Mesendoderm (in vitro differentiated cells): ENCODE measurements at regions not wholly inside any gene's neighbourhood (a gene's known extent, or its start where the extent isn't known, plus 50 kb on each side); places are given as distances from the start of the nearest gene placed in this dataset.

Source experiments
- DNase-seq: peaks from one replicate; pipeline ENCODE4 v3.0.0; 2013
- H2AK5ac ChIP-seq: 2 replicates; pipeline ENCODE4 v1.6.1; 2013; ENCODE audit warnings: low read length, inconsistent platforms
- H2BK120ac ChIP-seq: 2 replicates; pipeline ENCODE4 v1.6.1; 2013; ENCODE audit warnings: low read depth, mild to moderate bottlenecking, low read length, moderate library complexity, mixed read lengths
- H2BK15ac ChIP-seq: replicated peaks from 2 replicates; pipeline ENCODE4 v1.6.1; 2013; ENCODE audit warnings: low read depth, mild to moderate bottlenecking, moderate library complexity
- H2BK5ac ChIP-seq: 2 replicates; pipeline ENCODE4 v1.6.1; 2013; ENCODE audit warnings: low read length, inconsistent platforms
- H3K18ac ChIP-seq: 2 replicates; pipeline ENCODE4 v1.6.1; 2013; ENCODE audit warnings: mild to moderate bottlenecking, low read length, mixed read lengths
- H3K23ac ChIP-seq: one replicate; pipeline ENCODE4 v1.6.1; 2013; ENCODE audit warnings: low read length
- H3K27ac ChIP-seq: 2 replicates; pipeline ENCODE4 v1.5.1; 2013; ENCODE audit warnings: low read depth, mild to moderate bottlenecking, inconsistent platforms, low read length, moderate library complexity
- H3K27me3 ChIP-seq: 2 replicates; pipeline ENCODE4 v1.6.1; 2013; ENCODE audit warnings: low read length, control low read depth, mild to moderate bottlenecking, inconsistent platforms; ENCODE audit not compliant: insufficient read depth, poor library complexity
- H3K36me3 ChIP-seq: 2 replicates; pipeline ENCODE4 v1.6.1; 2013; ENCODE audit warnings: low read length, inconsistent platforms; ENCODE audit not compliant: control insufficient read depth, insufficient read depth
- H3K4ac ChIP-seq: one replicate; pipeline ENCODE4 v1.6.1; 2013; ENCODE audit warnings: low read depth, mild to moderate bottlenecking, low read length, moderate library complexity
- H3K4me1 ChIP-seq: 2 replicates; pipeline ENCODE4 v1.6.1; 2013; ENCODE audit warnings: low read depth, low read length, inconsistent platforms; ENCODE audit not compliant: control insufficient read depth
- H3K4me2 ChIP-seq: 2 replicates; pipeline ENCODE4 v1.6.1; 2013; ENCODE audit warnings: low read length
- H3K4me3 ChIP-seq: 2 replicates; pipeline ENCODE4 v1.5.1; 2013; ENCODE audit warnings: mild to moderate bottlenecking, low read length
- H3K56ac ChIP-seq: one replicate; pipeline ENCODE4 v1.6.1; 2013; ENCODE audit warnings: low read length
- H3K79me1 ChIP-seq: 2 replicates; pipeline ENCODE4 v1.6.1; 2013; ENCODE audit warnings: low read length, inconsistent platforms
- H3K79me2 ChIP-seq: 2 replicates; pipeline ENCODE4 v1.6.1; 2013; ENCODE audit warnings: mild to moderate bottlenecking, low read length; ENCODE audit not compliant: control insufficient read depth, insufficient read depth
- H3K9ac ChIP-seq: 2 replicates; pipeline ENCODE4 v1.6.1; 2013; ENCODE audit warnings: low read length, inconsistent platforms
- H4K5ac ChIP-seq: one replicate; pipeline ENCODE4 v1.6.1; 2013; ENCODE audit warnings: low read length
- H4K8ac ChIP-seq: one replicate; pipeline ENCODE4 v1.6.1; 2013; ENCODE audit warnings: low read depth, mild to moderate bottlenecking, control low read depth, low read length, moderate library complexity
- WGBS: extraction: QIAGEN DNeasy Blood & Tissue Kit; methylation state at CpG from one replicate; pipeline ENCODE4 v1.1.7; 2013; ENCODE audit warnings: low lambda C conversion rate, missing lambda C conversion rate; ENCODE audit not compliant: insufficient coverage; ENCODE audit errors: extremely low coverage; 5-methylcytosine and 5-hydroxymethylcytosine counted together

GRCh38 chr2:195542067-195542466 is 115.0 kb upstream of the SLC39A10 start:
- no peak overlapping the region for H3K27ac ChIP-seq
- H2BK15ac ChIP-seq, result no peak overlapping the region
- H2AK5ac ChIP-seq, result no peak overlapping the region
- H3K79me2 ChIP-seq, result no peaks in the 10 kb centered on the region
- no CpG with 5 or more reads among the region's 4 CpGs for WGBS
- no peaks in the 10 kb centered on the region for H3K27me3 ChIP-seq
- no peak overlapping the region for H3K4ac ChIP-seq
- H3K36me3 ChIP-seq, result no peaks in the 10 kb centered on the region
- H4K5ac ChIP-seq, result no peak overlapping the region
- no peaks in the 10 kb centered on the region for H3K79me1 ChIP-seq
- no peak overlapping the region for H3K9ac ChIP-seq
- no peak overlapping the region for H3K18ac ChIP-seq
- no peak overlapping the region for H2BK120ac ChIP-seq
- H3K4me1 ChIP-seq, result no peaks in the 10 kb centered on the region
- no peak for DNase-seq
- H3K23ac ChIP-seq, result no peak overlapping the region
- no peak overlapping the region for H3K56ac ChIP-seq
- no peak overlapping the region for H3K4me2 ChIP-seq
- H3K4me3 ChIP-seq, result no peak overlapping the region
- no peak overlapping the region for H4K8ac ChIP-seq
- H2BK5ac ChIP-seq, result no peak overlapping the region

- H2BK120ac ChIP-seq, result no peak overlapping the region
- H3K27me3 ChIP-seq, result no peaks in the 10 kb centered on the region
- H3K4ac ChIP-seq, result no peak overlapping the region
- H3K36me3 ChIP-seq, result no peaks in the 10 kb centered on the region
- H4K5ac ChIP-seq, result no peak overlapping the region
- H4K8ac ChIP-seq, result no peak overlapping the region
- no peak overlapping the region for H3K9ac ChIP-seq
- no peak overlapping the region for H2BK15ac ChIP-seq
- H3K23ac ChIP-seq, result no peak overlapping the region
- DNase-seq, result no peak
- no peak overlapping the region for H2BK5ac ChIP-seq
- H3K4me3 ChIP-seq, result no peak overlapping the region
- no peak overlapping the region for H2AK5ac ChIP-seq
- H3K79me2 ChIP-seq, result no peaks in the 10 kb centered on the region
- WGBS, result no CpG with 5 or more reads among the region's 2 CpGs
- H3K18ac ChIP-seq, result no peak overlapping the region
- H3K4me1 ChIP-seq, result no peaks in the 10 kb centered on the region
- H3K79me1 ChIP-seq, result no peaks in the 10 kb centered on the region
- no peak overlapping the region for H3K27ac ChIP-seq
- no peak overlapping the region for H3K4me2 ChIP-seq
- H3K56ac ChIP-seq, result no peak overlapping the region
Observed at GRCh38 chr2:195538937-195539336, 118.1 kb upstream of the SLC39A10 start.

- DNase-seq, result no peak
- Histone ChIP-seq H3K79me2 (no peaks in the 10 kb centered on the region), H2BK5ac (no peak overlapping the region), H2BK15ac (no peak overlapping the region), H3K27me3 (no peaks in the 10 kb centered on the region), H3K79me1 (no peaks in the 10 kb centered on the region), H3K4me3 (no peak overlapping the region), H3K18ac (no peak overlapping the region), H4K5ac (no peak overlapping the region), H4K8ac (no peak overlapping the region), H3K27ac (no peak overlapping the region), H3K56ac (no peak overlapping the region), H3K36me3 (no peaks in the 10 kb centered on the region), H3K23ac (no peak overlapping the region), H2BK120ac (no peak overlapping the region), H3K4me2 (no peak overlapping the region), H3K9ac (no peak overlapping the region), H3K4me1 (no peaks in the 10 kb centered on the region), H2AK5ac (no peak overlapping the region), H3K4ac (no peak overlapping the region)
- WGBS, result no CpG with 5 or more reads among the region's 3 CpGs
Observed at GRCh38 chr2:195537811-195538210, 119.2 kb upstream of the SLC39A10 start.

- H3K4me3 ChIP-seq, result no peak overlapping the region
- H3K9ac ChIP-seq, result no peak overlapping the region
- H3K79me2 ChIP-seq, result no peaks in the 10 kb centered on the region
- no peak overlapping the region for H3K18ac ChIP-seq
- peaks cover 3% of the 10 kb centered on the region for H3K4me1 ChIP-seq
- no peak for DNase-seq
- no peaks in the 10 kb centered on the region for H3K27me3 ChIP-seq
- H3K36me3 ChIP-seq, result no peaks in the 10 kb centered on the region
- no peak overlapping the region for H2BK5ac ChIP-seq
- no peak overlapping the region for H3K23ac ChIP-seq
- H2BK120ac ChIP-seq, result no peak overlapping the region
- WGBS, result no CpG with 5 or more reads among the region's 2 CpGs
- no peak overlapping the region for H2AK5ac ChIP-seq
- H3K4ac ChIP-seq, result no peak overlapping the region
- H3K79me1 ChIP-seq, result no peaks in the 10 kb centered on the region
- H3K4me2 ChIP-seq, result no peak overlapping the region
- H3K27ac ChIP-seq, result no peak overlapping the region
- H4K8ac ChIP-seq, result no peak overlapping the region
- H2BK15ac ChIP-seq, result no peak overlapping the region
- no peak overlapping the region for H3K56ac ChIP-seq
- no peak overlapping the region for H4K5ac ChIP-seq
Observed at GRCh38 chr2:195536906-195537305, 120.1 kb upstream of the SLC39A10 start.

- H3K18ac ChIP-seq, result no peak overlapping the region
- no peak overlapping the region for H2BK5ac ChIP-seq
- no peak overlapping the region for H2AK5ac ChIP-seq
- no peaks in the 10 kb centered on the region for H3K27me3 ChIP-seq
- H3K4me2 ChIP-seq, result no peak overlapping the region
- no peak overlapping the region for H4K5ac ChIP-seq
- peaks cover 3% of the 10 kb centered on the region for H3K4me1 ChIP-seq
- H3K79me2 ChIP-seq, result no peaks in the 10 kb centered on the region
- no peak overlapping the region for H2BK120ac ChIP-seq
- H3K4ac ChIP-seq, result no peak overlapping the region
- H3K79me1 ChIP-seq, result no peaks in the 10 kb centered on the region
- H3K56ac ChIP-seq, result no peak overlapping the region
- H3K36me3 ChIP-seq, result no peaks in the 10 kb centered on the region
- H3K23ac ChIP-seq, result no peak overlapping the region
- no peak overlapping the region for H2BK15ac ChIP-seq
- no peak overlapping the region for H3K4me3 ChIP-seq
- no peak for DNase-seq
- no peak overlapping the region for H4K8ac ChIP-seq
- H3K27ac ChIP-seq, result no peak overlapping the region
- H3K9ac ChIP-seq, result no peak overlapping the region
- no CpG with 5 or more reads among the region's 7 CpGs for WGBS
Observed at GRCh38 chr2:195535911-195536522, 121.0 kb upstream of the SLC39A10 start.

GRCh38 chr2:195534971-195535370 is 122.1 kb upstream of the SLC39A10 start:
- no peak overlapping the region for H2BK5ac ChIP-seq
- no peaks in the 10 kb centered on the region for H3K27me3 ChIP-seq
- no peak overlapping the region for H3K56ac ChIP-seq
- H3K18ac ChIP-seq, result no peak overlapping the region
- H3K79me1 ChIP-seq, result no peaks in the 10 kb centered on the region
- no peak overlapping the region for H3K27ac ChIP-seq
- H3K4me1 ChIP-seq, result peaks cover 3% of the 10 kb centered on the region
- no peak overlapping the region for H2BK15ac ChIP-seq
- H4K8ac ChIP-seq, result no peak overlapping the region
- no peak overlapping the region for H3K4me3 ChIP-seq
- no peak for DNase-seq
- H2AK5ac ChIP-seq, result no peak overlapping the region
- no peaks in the 10 kb centered on the region for H3K36me3 ChIP-seq
- H3K79me2 ChIP-seq, result no peaks in the 10 kb centered on the region
- H3K4me2 ChIP-seq, result no peak overlapping the region
- WGBS, result no CpG with 5 or more reads among the region's 1 CpG
- no peak overlapping the region for H3K4ac ChIP-seq
- no peak overlapping the region for H3K9ac ChIP-seq
- no peak overlapping the region for H2BK120ac ChIP-seq
- H3K23ac ChIP-seq, result no peak overlapping the region
- H4K5ac ChIP-seq, result no peak overlapping the region
